DOHH2 (cell line): ENCODE measurements at regions not wholly inside any gene's neighbourhood (a gene's known extent, or its start where the extent isn't known, plus 50 kb on each side); places are given as distances from the start of the nearest gene placed in this dataset.

Experiments
- H3F3A ChIP-seq: fragments of 200-600 bp; sonication (generic), shearing (Covaris generic); 2 replicates; pipeline ENCODE4 v1.6.0; 2016; ENCODE audit warnings: antibody characterized with exemption, mild to moderate bottlenecking; ENCODE audit not compliant: control insufficient read depth, insufficient read depth
- H3K27ac ChIP-seq: fragments of 200-600 bp; sonication (generic); 2 replicates; pipeline ENCODE4 v1.5.1; 2014; ENCODE audit warnings: low read depth, mild to moderate bottlenecking, low read length, moderate library complexity
- H3K27me3 ChIP-seq: fragments of 200-600 bp; sonication (generic); 2 replicates; pipeline ENCODE4 v1.6.1; 2014; ENCODE audit warnings: mild to moderate bottlenecking, low read length, mixed read lengths; ENCODE audit not compliant: control insufficient read depth
- H3K36me3 ChIP-seq: fragments of 200-600 bp; sonication (generic); 2 replicates; pipeline ENCODE4 v1.6.1; 2014; ENCODE audit warnings: mild to moderate bottlenecking, low read length, moderate library complexity, mixed read lengths; ENCODE audit not compliant: control insufficient read depth
- H3K4me1 ChIP-seq: fragments of 200-600 bp; sonication (generic); 2 replicates; pipeline ENCODE4 v1.6.1; 2014; ENCODE audit warnings: mild to moderate bottlenecking, low read length, mixed read lengths; ENCODE audit not compliant: control insufficient read depth
- H3K4me2 ChIP-seq: fragments of 200-600 bp; sonication (generic); 2 replicates; pipeline ENCODE4 v1.6.0; 2014; ENCODE audit warnings: mild to moderate bottlenecking, low read length, moderate library complexity
- H3K4me3 ChIP-seq: fragments of 200-600 bp; sonication (generic); 2 replicates; pipeline ENCODE4 v1.5.1; 2014; ENCODE audit warnings: mild to moderate bottlenecking, low read length, mixed read lengths
- H3K79me2 ChIP-seq: fragments of 200-600 bp; sonication (generic); 2 replicates; pipeline ENCODE4 v1.6.1; 2014; ENCODE audit warnings: mild to moderate bottlenecking, low read length, mixed read lengths; ENCODE audit not compliant: control insufficient read depth
- H3K9me2 ChIP-seq: fragments of 200-600 bp; sonication (generic); replicated peaks from 2 replicates; pipeline ENCODE4 v1.6.1; 2014; ENCODE audit warnings: mild to moderate bottlenecking, low read length, mixed read lengths; ENCODE audit not compliant: control insufficient read depth
- H3K9me3 ChIP-seq: fragments of 200-600 bp; sonication (generic); 2 replicates; pipeline ENCODE4 v1.6.1; 2014; ENCODE audit warnings: antibody characterized with exemption, low read length, mixed read lengths; ENCODE audit not compliant: control insufficient read depth, insufficient read depth
- H4K20me1 ChIP-seq: fragments of 200-600 bp; sonication (generic); 2 replicates; pipeline ENCODE4 v1.6.0; 2014; ENCODE audit warnings: low read depth, mild to moderate bottlenecking, antibody characterized with exemption, low read length, moderate library complexity; ENCODE audit not compliant: control insufficient read depth, insufficient read depth
- EZH2phosphoT487 ChIP-seq: fragments of 200-600 bp; sonication (generic); IDR thresholded peaks from 2 replicates; pipeline ENCODE4 v1.6.1; 2017; ENCODE audit warnings: borderline replicate concordance, mild to moderate bottlenecking, antibody characterized with exemption, low read length, moderate library complexity, mixed read lengths
- TF ChIP-seq, protein P1 (sequence below): fragments of 200-600 bp; sonication (generic); IDR thresholded peaks from one replicate; pipeline ENCODE4 v1.5.1; 2014; ENCODE audit warnings: antibody characterized with exemption, mild to moderate bottlenecking, low read depth, low read length; ENCODE audit not compliant: poor library complexity, severe bottlenecking

DNA sequence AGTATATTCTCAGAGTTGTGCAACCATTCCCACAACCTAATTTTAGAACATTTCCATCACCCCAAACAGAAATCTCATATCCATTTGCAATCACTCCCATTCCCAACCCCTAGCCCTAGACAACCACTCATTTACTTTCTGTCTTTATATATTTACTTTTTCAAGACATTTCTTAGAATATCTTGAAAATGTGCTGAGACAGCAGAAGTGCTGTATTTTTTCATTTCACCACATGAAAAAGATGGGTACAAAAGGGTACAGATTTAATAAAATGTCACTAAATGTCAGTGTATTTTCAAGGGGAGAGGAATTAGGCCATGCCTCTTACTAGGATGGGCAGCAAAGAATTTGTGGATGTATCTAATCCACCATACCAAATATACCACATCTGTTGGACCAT, 51.6 kb upstream of the CCDC6 start:
- TF ChIP-seq EZH2phosphoT487, result no peak
- TF ChIP-seq, protein P1, sequence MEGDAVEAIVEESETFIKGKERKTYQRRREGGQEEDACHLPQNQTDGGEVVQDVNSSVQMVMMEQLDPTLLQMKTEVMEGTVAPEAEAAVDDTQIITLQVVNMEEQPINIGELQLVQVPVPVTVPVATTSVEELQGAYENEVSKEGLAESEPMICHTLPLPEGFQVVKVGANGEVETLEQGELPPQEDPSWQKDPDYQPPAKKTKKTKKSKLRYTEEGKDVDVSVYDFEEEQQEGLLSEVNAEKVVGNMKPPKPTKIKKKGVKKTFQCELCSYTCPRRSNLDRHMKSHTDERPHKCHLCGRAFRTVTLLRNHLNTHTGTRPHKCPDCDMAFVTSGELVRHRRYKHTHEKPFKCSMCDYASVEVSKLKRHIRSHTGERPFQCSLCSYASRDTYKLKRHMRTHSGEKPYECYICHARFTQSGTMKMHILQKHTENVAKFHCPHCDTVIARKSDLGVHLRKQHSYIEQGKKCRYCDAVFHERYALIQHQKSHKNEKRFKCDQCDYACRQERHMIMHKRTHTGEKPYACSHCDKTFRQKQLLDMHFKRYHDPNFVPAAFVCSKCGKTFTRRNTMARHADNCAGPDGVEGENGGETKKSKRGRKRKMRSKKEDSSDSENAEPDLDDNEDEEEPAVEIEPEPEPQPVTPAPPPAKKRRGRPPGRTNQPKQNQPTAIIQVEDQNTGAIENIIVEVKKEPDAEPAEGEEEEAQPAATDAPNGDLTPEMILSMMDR, result no peak
- H4K20me1 ChIP-seq, result no peaks in the 10 kb centered on the region
- H3K4me1 ChIP-seq, result no peaks in the 10 kb centered on the region
- H3K27ac ChIP-seq, result no peak overlapping the region
- no peak overlapping the region for H3K4me3 ChIP-seq
- H3K36me3 ChIP-seq, result no peaks in the 10 kb centered on the region
- H3F3A ChIP-seq, result no peaks in the 10 kb centered on the region
- no peaks in the 10 kb centered on the region for H3K9me2 ChIP-seq
- no peak overlapping the region for H3K4me2 ChIP-seq
- no peaks in the 10 kb centered on the region for H3K79me2 ChIP-seq
- no peaks in the 10 kb centered on the region for H3K27me3 ChIP-seq
- H3K9me3 ChIP-seq, result no peaks in the 10 kb centered on the region
